Activated T-cell treated with anti-CD3 and anti-CD28 coated beads, Interleukin-2, amount 50 U/mL, for 4 hours (primary cell): ENCODE measurements at regions not wholly inside any gene's neighbourhood (a gene's known extent, or its start where the extent isn't known, plus 50 kb on each side); places are given as distances from the start of the nearest gene placed in this dataset.

Experiments used
- ATAC-seq, 2 donors: fragments of 200-7000 bp; cut with Tn5 transposase; one replicate each; pipeline ENCODE4 v1.10.0; 2021
- DNase-seq: peaks from one replicate; pipeline ENCODE4 v3.0.0-alpha.2; 2020
- H3K27me3 Mint-ChIP-seq: one replicate; pipeline ENCODE4 v1.8.0; 2021; ENCODE audit warnings: low read depth, mixed read lengths
- H3K36me3 Mint-ChIP-seq: one replicate; pipeline ENCODE4 v1.8.0; 2022; ENCODE audit warnings: mixed read lengths; ENCODE audit not compliant: insufficient read depth
- H3K4me1 Mint-ChIP-seq: one replicate; pipeline ENCODE4 v1.8.0; 2021; ENCODE audit warnings: low read depth, mixed read lengths
- H3K4me3 Mint-ChIP-seq: one replicate; pipeline ENCODE4 v1.8.0; 2021; ENCODE audit warnings: mild to moderate bottlenecking, moderate library complexity, mixed read lengths
- H3K9me3 Mint-ChIP-seq: one replicate; pipeline ENCODE4 v1.8.0; 2021; ENCODE audit warnings: mixed read lengths

GRCh38 chr10:107915215-107915610, 750.7 kb upstream of the SORCS1 start:
- ATAC-seq (no peak), DNase-seq (no peak)
- Mint-ChIP-seq H3K36me3 (no peaks in the 10 kb centered on the region), H3K4me1 (no peaks in the 10 kb centered on the region), H3K9me3 (peaks cover 14% of the 10 kb centered on the region), H3K27me3 (peaks cover 9% of the 10 kb centered on the region), H3K4me3 (no peak overlapping the region)

- H3K9me3 Mint-ChIP-seq = peaks cover 14% of the 10 kb centered on the region
- H3K36me3 Mint-ChIP-seq = no peaks in the 10 kb centered on the region
- H3K27me3 Mint-ChIP-seq = peaks cover 9% of the 10 kb centered on the region
- no peak for ATAC-seq
- H3K4me1 Mint-ChIP-seq = no peaks in the 10 kb centered on the region
- no peak overlapping the region for H3K4me3 Mint-ChIP-seq
- no peak for DNase-seq
Measured at GRCh38 chr10:107914450-107915214, 750.1 kb upstream of the SORCS1 start.

GRCh38 chr10:107913317-107914294, 749.1 kb upstream of the SORCS1 start:
- Mint-ChIP-seq H3K4me3 (no peak overlapping the region), H3K36me3 (no peaks in the 10 kb centered on the region), H3K4me1 (no peaks in the 10 kb centered on the region), H3K9me3 (peaks cover 5% of the 10 kb centered on the region), H3K27me3 (peaks cover 9% of the 10 kb centered on the region)
- ATAC-seq (no peak), DNase-seq (no peak)

GRCh38 chr10:107901076-107901475, 736.6 kb upstream of the SORCS1 start:
- H3K36me3 Mint-ChIP-seq = no peaks in the 10 kb centered on the region
- DNase-seq = no peak
- no peak overlapping the region for H3K4me3 Mint-ChIP-seq
- peaks cover 13% of the 10 kb centered on the region for H3K9me3 Mint-ChIP-seq
- ATAC-seq = no peak
- no peaks in the 10 kb centered on the region for H3K4me1 Mint-ChIP-seq
- H3K27me3 Mint-ChIP-seq = no peaks in the 10 kb centered on the region

GRCh38 chr10:107900131-107900530, 735.6 kb upstream of the SORCS1 start:
- H3K27me3 Mint-ChIP-seq = no peaks in the 10 kb centered on the region
- H3K36me3 Mint-ChIP-seq = no peaks in the 10 kb centered on the region
- H3K4me1 Mint-ChIP-seq = no peaks in the 10 kb centered on the region
- DNase-seq = no peak
- peaks cover 13% of the 10 kb centered on the region for H3K9me3 Mint-ChIP-seq
- no peak for ATAC-seq
- no peak overlapping the region for H3K4me3 Mint-ChIP-seq

GRCh38 chr10:107899502-107900062, 735.1 kb upstream of the SORCS1 start:
- DNase-seq (no peak), ATAC-seq (no peak)
- no peaks in the 10 kb centered on the region for H3K36me3 Mint-ChIP-seq
- no peaks in the 10 kb centered on the region for H3K4me1 Mint-ChIP-seq
- no peak overlapping the region for H3K4me3 Mint-ChIP-seq
- peaks cover 13% of the 10 kb centered on the region for H3K9me3 Mint-ChIP-seq
- no peaks in the 10 kb centered on the region for H3K27me3 Mint-ChIP-seq

- no peaks in the 10 kb centered on the region for H3K36me3 Mint-ChIP-seq
- H3K4me3 Mint-ChIP-seq = no peak overlapping the region
- ATAC-seq (no peak), DNase-seq (no peak)
- no peaks in the 10 kb centered on the region for H3K4me1 Mint-ChIP-seq
- H3K9me3 Mint-ChIP-seq = peaks cover 16% of the 10 kb centered on the region
- H3K27me3 Mint-ChIP-seq = no peaks in the 10 kb centered on the region
Measured at GRCh38 chr10:107899075-107899474, 734.6 kb upstream of the SORCS1 start.

- no peaks in the 10 kb centered on the region for H3K27me3 Mint-ChIP-seq
- ATAC-seq (no peak), DNase-seq (no peak)
- H3K36me3 Mint-ChIP-seq = no peaks in the 10 kb centered on the region
- no peak overlapping the region for H3K4me3 Mint-ChIP-seq
- peaks cover 16% of the 10 kb centered on the region for H3K9me3 Mint-ChIP-seq
- H3K4me1 Mint-ChIP-seq = no peaks in the 10 kb centered on the region
Measured at GRCh38 chr10:107898392-107898791, 733.9 kb upstream of the SORCS1 start.

- Mint-ChIP-seq H3K9me3 (peaks cover 16% of the 10 kb centered on the region), H3K4me3 (no peak overlapping the region), H3K36me3 (no peaks in the 10 kb centered on the region), H3K4me1 (no peaks in the 10 kb centered on the region), H3K27me3 (no peaks in the 10 kb centered on the region)
- ATAC-seq (no peak), DNase-seq (no peak)
Measured at GRCh38 chr10:107894516-107894915, 730.0 kb upstream of the SORCS1 start.

- ATAC-seq (no peak), DNase-seq (no peak)
- H3K4me3 Mint-ChIP-seq = no peak overlapping the region
- peaks cover 22% of the 10 kb centered on the region for H3K9me3 Mint-ChIP-seq
- H3K27me3 Mint-ChIP-seq = no peaks in the 10 kb centered on the region
- H3K4me1 Mint-ChIP-seq = no peaks in the 10 kb centered on the region
- H3K36me3 Mint-ChIP-seq = no peaks in the 10 kb centered on the region
Measured at GRCh38 chr10:107889105-107889504, 724.6 kb upstream of the SORCS1 start.

- no peak for DNase-seq
- no peaks in the 10 kb centered on the region for H3K4me1 Mint-ChIP-seq
- H3K4me3 Mint-ChIP-seq = no peak overlapping the region
- no peak for ATAC-seq
- no peaks in the 10 kb centered on the region for H3K36me3 Mint-ChIP-seq
- H3K27me3 Mint-ChIP-seq = no peaks in the 10 kb centered on the region
- H3K9me3 Mint-ChIP-seq = peaks cover 26% of the 10 kb centered on the region
Measured at GRCh38 chr10:107880185-107880584, 715.7 kb upstream of the SORCS1 start.

GRCh38 chr10:107873007-107873406, 708.5 kb upstream of the SORCS1 start:
- Mint-ChIP-seq H3K9me3 (peaks cover 13% of the 10 kb centered on the region), H3K4me3 (no peak overlapping the region), H3K36me3 (no peaks in the 10 kb centered on the region), H3K4me1 (no peaks in the 10 kb centered on the region), H3K27me3 (no peaks in the 10 kb centered on the region)
- ATAC-seq (no peak), DNase-seq (no peak)

GRCh38 chr10:107865691-107866090, 701.2 kb upstream of the SORCS1 start:
- H3K27me3 Mint-ChIP-seq = no peaks in the 10 kb centered on the region
- H3K36me3 Mint-ChIP-seq = no peaks in the 10 kb centered on the region
- ATAC-seq (no peak), DNase-seq (no peak)
- no peaks in the 10 kb centered on the region for H3K4me1 Mint-ChIP-seq
- no peak overlapping the region for H3K4me3 Mint-ChIP-seq
- peaks cover 12% of the 10 kb centered on the region for H3K9me3 Mint-ChIP-seq

- DNase-seq (no peak), ATAC-seq (no peak)
- Mint-ChIP-seq H3K36me3 (no peaks in the 10 kb centered on the region), H3K27me3 (no peaks in the 10 kb centered on the region), H3K9me3 (peaks cover 5% of the 10 kb centered on the region), H3K4me3 (no peak overlapping the region), H3K4me1 (no peaks in the 10 kb centered on the region)
Measured at GRCh38 chr10:107859065-107859464, 694.6 kb upstream of the SORCS1 start.

GRCh38 chr10:107856047-107856315, 691.5 kb upstream of the SORCS1 start:
- no peak overlapping the region for H3K4me3 Mint-ChIP-seq
- peaks cover 7% of the 10 kb centered on the region for H3K9me3 Mint-ChIP-seq
- no peak for ATAC-seq

More at GRCh38 chr10:107856047-107856315, 691.5 kb upstream of the SORCS1 start:
- Mint-ChIP-seq H3K27me3 (no peaks in the 10 kb centered on the region), H3K4me1 (no peaks in the 10 kb centered on the region), H3K36me3 (no peaks in the 10 kb centered on the region)
- DNase-seq = no peak
